ENCODE measurements at regions not wholly inside any gene's neighbourhood (a gene's known extent, or its start where the extent isn't known, plus 50 kb on each side); places are given as distances from the start of the nearest gene placed in this dataset.

DNA sequence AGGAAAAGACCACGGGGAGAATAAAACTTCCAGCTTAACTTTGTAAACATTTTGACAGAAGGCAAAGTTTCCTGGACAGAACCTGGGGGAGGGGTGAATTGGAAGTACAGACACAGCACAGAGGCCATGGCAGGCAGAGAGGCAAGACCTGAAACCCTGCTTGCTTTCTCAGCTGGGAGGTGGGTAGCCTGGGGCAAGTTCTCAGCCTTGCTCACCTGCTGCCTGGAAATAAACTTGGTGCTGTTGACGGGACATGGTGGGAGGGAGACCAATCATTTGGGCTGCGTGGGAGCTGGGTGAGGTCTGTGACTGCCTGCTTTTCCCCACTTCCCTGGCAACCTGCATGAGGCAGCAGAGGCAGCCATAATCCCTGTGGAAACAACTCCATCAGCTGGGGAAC, 221.3 kb downstream of the MOXD1 start:
- CTCF ChIA-PET = no interaction called here
- ATAC-seq (no peak), DNase-seq (ENCODE audit: low spot score) (no peak)
- Mint-ChIP-seq H3K9me3 (peaks cover 85% of the 10 kb centered on the region), H3K4me1 (no peaks in the 10 kb centered on the region), H3K27me3 (ENCODE audit: low read depth) (peaks cover 37% of the 10 kb centered on the region), H3K4me3 (no peak overlapping the region), H3K27ac (no peak overlapping the region), H3K36me3 (peaks cover 55% of the 10 kb centered on the region)
- no peak for TF ChIP-seq FOXP1 (CRISPR knock-in tag; IDR thresholded peaks at IDR 0.05; ENCODE audit: borderline replicate concordance)
- POLR2A ChIA-PET = no interaction called here

DNA sequence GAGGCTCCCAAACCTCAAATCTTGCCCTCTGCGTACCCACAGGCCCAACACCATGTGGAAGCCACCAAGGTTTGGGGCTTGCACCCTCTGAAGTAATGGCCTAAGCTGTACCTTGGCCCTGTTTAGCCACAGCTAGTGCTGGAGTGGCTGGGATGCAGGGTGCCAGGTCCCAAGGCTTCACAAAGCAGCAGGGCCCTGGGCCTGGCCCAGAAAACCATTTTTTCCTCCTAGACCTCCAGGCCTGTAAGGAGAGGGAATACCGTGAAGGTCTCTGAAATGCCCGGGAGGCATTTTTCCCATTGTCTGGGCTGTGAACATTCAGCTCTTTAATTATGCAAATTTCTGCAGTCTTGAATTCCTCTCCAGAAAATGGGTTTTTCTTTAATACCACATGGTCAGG, 223.7 kb upstream of the CCN2 start:
- Mint-ChIP-seq H3K4me3 (no peak overlapping the region), H3K9me3 (peaks cover 66% of the 10 kb centered on the region), H3K27ac (no peak overlapping the region), H3K27me3 (ENCODE audit: low read depth) (peaks cover 27% of the 10 kb centered on the region), H3K4me1 (no peaks in the 10 kb centered on the region), H3K36me3 (peaks cover 56% of the 10 kb centered on the region)
- ChIA-PET CTCF (no interaction called here), POLR2A (no interaction called here)
- TF ChIP-seq TCF7 (CRISPR knock-in tag; IDR thresholded peaks at IDR 0.05; ENCODE audit: low read depth) (no peak), OVOL2 (CRISPR knock-in tag; IDR thresholded peaks at IDR 0.05; ENCODE audit: borderline replicate concordance) (no peak), ZNF317 (CRISPR knock-in tag; IDR thresholded peaks at IDR 0.05; ENCODE audit: borderline replicate concordance, low read depth) (no peak), CBFB (CRISPR knock-in tag; IDR thresholded peaks at IDR 0.05; ENCODE audit: low read depth) (no peak), NFATC4 (CRISPR knock-in tag; IDR thresholded peaks at IDR 0.05) (no peak), ZNF423 (CRISPR knock-in tag; IDR thresholded peaks at IDR 0.05) (no peak), ESRRA (CRISPR knock-in tag; IDR thresholded peaks at IDR 0.05; ENCODE audit: borderline replicate concordance) (no peak), HMGA2 (CRISPR knock-in tag; IDR thresholded peaks at IDR 0.05) (no peak), ZNF219 (CRISPR knock-in tag; IDR thresholded peaks at IDR 0.05; ENCODE audit: borderline replicate concordance) (no peak), SP1 (CRISPR knock-in tag; conservative IDR thresholded peaks at IDR 0.05) (no peak), ZBTB21 (CRISPR knock-in tag; IDR thresholded peaks at IDR 0.05; ENCODE audit: borderline replicate concordance) (no peak), JUN (CRISPR knock-in tag; IDR thresholded peaks at IDR 0.05) (no peak), GABPB1 (CRISPR knock-in tag; IDR thresholded peaks at IDR 0.05) (no peak)
- TF ChIP-seq, protein P1, sequence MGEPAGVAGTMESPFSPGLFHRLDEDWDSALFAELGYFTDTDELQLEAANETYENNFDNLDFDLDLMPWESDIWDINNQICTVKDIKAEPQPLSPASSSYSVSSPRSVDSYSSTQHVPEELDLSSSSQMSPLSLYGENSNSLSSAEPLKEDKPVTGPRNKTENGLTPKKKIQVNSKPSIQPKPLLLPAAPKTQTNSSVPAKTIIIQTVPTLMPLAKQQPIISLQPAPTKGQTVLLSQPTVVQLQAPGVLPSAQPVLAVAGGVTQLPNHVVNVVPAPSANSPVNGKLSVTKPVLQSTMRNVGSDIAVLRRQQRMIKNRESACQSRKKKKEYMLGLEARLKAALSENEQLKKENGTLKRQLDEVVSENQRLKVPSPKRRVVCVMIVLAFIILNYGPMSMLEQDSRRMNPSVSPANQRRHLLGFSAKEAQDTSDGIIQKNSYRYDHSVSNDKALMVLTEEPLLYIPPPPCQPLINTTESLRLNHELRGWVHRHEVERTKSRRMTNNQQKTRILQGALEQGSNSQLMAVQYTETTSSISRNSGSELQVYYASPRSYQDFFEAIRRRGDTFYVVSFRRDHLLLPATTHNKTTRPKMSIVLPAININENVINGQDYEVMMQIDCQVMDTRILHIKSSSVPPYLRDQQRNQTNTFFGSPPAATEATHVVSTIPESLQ (CRISPR knock-in tag; IDR thresholded peaks at IDR 0.05) = no peak
- TF ChIP-seq, protein P2, sequence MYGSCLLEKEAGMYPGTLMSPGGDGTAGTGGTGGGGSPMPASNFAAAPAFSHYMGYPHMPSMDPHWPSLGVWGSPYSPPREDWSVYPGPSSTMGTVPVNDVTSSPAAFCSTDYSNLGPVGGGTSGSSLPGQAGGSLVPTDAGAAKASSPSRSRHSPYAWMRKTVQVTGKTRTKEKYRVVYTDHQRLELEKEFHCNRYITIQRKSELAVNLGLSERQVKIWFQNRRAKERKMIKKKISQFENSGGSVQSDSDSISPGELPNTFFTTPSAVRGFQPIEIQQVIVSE (CRISPR knock-in tag; IDR thresholded peaks at IDR 0.05; ENCODE audit: borderline replicate concordance) = no peak
- TF ChIP-seq, protein P3, sequence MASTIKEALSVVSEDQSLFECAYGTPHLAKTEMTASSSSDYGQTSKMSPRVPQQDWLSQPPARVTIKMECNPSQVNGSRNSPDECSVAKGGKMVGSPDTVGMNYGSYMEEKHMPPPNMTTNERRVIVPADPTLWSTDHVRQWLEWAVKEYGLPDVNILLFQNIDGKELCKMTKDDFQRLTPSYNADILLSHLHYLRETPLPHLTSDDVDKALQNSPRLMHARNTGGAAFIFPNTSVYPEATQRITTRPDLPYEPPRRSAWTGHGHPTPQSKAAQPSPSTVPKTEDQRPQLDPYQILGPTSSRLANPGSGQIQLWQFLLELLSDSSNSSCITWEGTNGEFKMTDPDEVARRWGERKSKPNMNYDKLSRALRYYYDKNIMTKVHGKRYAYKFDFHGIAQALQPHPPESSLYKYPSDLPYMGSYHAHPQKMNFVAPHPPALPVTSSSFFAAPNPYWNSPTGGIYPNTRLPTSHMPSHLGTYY (CRISPR knock-in tag; IDR thresholded peaks at IDR 0.05) = no peak
- TF ChIP-seq, protein P4, sequence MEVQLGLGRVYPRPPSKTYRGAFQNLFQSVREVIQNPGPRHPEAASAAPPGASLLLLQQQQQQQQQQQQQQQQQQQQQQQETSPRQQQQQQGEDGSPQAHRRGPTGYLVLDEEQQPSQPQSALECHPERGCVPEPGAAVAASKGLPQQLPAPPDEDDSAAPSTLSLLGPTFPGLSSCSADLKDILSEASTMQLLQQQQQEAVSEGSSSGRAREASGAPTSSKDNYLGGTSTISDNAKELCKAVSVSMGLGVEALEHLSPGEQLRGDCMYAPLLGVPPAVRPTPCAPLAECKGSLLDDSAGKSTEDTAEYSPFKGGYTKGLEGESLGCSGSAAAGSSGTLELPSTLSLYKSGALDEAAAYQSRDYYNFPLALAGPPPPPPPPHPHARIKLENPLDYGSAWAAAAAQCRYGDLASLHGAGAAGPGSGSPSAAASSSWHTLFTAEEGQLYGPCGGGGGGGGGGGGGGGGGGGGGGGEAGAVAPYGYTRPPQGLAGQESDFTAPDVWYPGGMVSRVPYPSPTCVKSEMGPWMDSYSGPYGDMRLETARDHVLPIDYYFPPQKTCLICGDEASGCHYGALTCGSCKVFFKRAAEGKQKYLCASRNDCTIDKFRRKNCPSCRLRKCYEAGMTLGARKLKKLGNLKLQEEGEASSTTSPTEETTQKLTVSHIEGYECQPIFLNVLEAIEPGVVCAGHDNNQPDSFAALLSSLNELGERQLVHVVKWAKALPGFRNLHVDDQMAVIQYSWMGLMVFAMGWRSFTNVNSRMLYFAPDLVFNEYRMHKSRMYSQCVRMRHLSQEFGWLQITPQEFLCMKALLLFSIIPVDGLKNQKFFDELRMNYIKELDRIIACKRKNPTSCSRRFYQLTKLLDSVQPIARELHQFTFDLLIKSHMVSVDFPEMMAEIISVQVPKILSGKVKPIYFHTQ (CRISPR knock-in tag; IDR thresholded peaks at IDR 0.05) = no peak
- TF ChIP-seq, protein P5, sequence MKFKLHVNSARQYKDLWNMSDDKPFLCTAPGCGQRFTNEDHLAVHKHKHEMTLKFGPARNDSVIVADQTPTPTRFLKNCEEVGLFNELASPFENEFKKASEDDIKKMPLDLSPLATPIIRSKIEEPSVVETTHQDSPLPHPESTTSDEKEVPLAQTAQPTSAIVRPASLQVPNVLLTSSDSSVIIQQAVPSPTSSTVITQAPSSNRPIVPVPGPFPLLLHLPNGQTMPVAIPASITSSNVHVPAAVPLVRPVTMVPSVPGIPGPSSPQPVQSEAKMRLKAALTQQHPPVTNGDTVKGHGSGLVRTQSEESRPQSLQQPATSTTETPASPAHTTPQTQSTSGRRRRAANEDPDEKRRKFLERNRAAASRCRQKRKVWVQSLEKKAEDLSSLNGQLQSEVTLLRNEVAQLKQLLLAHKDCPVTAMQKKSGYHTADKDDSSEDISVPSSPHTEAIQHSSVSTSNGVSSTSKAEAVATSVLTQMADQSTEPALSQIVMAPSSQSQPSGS (CRISPR knock-in tag; IDR thresholded peaks at IDR 0.05; ENCODE audit: borderline replicate concordance, low read depth) = no peak
- TF ChIP-seq, protein P6, sequence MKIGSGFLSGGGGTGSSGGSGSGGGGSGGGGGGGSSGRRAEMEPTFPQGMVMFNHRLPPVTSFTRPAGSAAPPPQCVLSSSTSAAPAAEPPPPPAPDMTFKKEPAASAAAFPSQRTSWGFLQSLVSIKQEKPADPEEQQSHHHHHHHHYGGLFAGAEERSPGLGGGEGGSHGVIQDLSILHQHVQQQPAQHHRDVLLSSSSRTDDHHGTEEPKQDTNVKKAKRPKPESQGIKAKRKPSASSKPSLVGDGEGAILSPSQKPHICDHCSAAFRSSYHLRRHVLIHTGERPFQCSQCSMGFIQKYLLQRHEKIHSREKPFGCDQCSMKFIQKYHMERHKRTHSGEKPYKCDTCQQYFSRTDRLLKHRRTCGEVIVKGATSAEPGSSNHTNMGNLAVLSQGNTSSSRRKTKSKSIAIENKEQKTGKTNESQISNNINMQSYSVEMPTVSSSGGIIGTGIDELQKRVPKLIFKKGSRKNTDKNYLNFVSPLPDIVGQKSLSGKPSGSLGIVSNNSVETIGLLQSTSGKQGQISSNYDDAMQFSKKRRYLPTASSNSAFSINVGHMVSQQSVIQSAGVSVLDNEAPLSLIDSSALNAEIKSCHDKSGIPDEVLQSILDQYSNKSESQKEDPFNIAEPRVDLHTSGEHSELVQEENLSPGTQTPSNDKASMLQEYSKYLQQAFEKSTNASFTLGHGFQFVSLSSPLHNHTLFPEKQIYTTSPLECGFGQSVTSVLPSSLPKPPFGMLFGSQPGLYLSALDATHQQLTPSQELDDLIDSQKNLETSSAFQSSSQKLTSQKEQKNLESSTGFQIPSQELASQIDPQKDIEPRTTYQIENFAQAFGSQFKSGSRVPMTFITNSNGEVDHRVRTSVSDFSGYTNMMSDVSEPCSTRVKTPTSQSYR (CRISPR knock-in tag; IDR thresholded peaks at IDR 0.05) = no peak
- DNase-seq (ENCODE audit: low spot score) = no peak
- ATAC-seq = no peak
